ENCODE measurements at regions not wholly inside any gene's neighbourhood (a gene's known extent, or its start where the extent isn't known, plus 50 kb on each side); places are given as distances from the start of the nearest gene placed in this dataset.

DNA sequence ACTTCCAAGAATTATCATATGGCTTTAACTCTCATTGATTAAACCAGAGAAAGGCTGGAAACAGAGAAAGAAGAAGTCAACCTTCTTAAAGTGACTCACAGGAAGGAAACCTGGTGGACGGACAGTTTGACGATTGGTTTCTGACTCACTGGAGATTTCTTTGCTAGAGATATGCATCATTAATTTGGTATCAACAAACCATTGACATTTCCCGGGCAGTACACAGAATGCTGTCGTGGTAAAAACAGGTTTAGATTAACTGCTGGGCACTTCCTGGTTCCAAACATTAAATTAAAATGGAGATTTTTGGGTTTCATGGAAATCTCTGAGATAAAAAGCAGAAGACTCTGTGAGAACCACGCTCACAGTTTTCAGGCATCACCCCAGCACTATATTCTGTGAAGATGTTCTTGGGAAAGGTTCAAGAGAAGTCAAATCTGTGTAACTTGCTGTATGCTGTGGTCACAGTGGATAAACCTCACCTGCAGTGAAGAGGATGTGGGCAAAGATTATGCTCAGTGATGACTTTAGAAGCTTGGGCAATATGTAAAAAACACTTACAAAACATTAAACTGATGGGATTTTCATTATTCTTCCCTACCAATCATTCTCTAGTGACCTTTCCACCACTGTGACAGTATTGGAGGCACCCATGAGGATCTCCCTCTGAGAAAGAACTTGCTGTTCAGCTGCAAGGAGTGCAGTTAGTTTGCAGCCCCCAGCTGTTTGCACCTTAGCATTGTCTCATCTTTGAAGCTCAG, 61.1 kb upstream of the CD44 start:
- DNase-seq: no peak

DNA sequence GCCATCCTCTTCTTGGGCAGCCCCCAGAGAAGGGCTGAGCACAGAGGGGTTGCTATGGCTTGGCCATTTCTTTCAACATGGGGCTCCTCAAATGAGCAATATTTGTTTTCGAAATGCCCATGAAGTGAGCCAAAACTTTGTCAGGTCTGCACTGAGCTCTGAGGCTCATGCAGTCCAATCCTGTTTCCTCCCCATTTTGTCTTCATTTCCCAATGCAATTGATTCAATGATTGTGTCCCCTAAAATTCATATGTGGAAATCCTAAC, 60.6 kb upstream of the CD44 start:
- no peak for DNase-seq

- no peak for DNase-seq
Measured at GRCh38 chr11:35079611-35080010, 59.4 kb upstream of the CD44 start.

DNA sequence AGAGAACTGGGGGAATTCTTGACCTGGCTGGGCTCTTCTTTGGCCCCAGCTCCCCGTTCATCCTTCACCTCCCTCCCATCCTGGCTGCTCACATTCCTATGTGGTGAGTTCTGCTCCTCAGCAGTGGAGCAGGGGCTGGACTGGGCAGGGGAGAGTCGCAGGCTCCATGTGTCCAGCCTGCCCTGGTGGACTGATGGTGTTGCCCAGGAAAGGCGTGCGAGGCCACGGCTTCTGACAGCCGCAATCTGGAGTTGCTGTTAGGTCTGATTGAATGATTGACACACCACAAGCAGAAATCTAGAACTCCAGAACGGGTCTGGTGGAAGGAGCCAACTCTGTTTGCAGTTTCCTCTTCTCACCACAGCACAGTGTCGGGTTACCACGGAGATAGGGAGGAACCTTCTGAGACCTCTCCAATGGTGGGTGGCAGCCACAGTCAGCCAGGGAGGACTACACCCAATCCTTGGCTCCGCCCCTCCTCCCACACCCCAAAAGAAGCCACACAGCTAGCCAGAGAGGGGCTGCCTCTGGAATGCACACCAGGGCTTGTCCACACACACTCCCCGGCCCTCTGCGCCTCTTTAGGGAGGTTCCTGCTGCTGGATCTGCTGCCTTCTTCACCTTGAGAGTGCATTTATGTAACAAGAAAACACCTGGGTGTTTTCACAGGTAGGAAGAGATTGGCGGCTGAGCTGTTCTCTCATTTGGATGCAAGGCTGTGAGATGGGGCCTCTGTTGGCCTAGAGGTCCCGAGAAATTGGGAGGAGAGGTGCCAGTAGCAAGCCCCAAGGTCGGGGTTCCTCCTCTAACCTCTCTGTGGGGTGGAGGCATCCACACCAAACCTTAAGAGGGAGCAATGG, 56.4 kb upstream of the CD44 start:
- peak; percentile 57 for DNase-seq

DNA sequence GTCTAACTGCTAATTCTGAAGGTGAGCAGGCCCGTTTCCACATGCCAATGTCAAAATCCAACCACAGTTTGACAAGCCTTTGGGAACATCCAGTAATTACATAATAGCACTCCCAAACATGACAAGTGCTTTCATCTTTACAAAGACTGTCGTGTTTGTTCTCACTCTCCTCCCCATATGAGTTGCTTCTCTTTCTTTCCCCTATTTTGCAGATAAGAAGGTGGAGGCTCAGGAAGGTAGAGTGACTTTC, 55.9 kb upstream of the CD44 start:
- no peak for DNase-seq

DNA sequence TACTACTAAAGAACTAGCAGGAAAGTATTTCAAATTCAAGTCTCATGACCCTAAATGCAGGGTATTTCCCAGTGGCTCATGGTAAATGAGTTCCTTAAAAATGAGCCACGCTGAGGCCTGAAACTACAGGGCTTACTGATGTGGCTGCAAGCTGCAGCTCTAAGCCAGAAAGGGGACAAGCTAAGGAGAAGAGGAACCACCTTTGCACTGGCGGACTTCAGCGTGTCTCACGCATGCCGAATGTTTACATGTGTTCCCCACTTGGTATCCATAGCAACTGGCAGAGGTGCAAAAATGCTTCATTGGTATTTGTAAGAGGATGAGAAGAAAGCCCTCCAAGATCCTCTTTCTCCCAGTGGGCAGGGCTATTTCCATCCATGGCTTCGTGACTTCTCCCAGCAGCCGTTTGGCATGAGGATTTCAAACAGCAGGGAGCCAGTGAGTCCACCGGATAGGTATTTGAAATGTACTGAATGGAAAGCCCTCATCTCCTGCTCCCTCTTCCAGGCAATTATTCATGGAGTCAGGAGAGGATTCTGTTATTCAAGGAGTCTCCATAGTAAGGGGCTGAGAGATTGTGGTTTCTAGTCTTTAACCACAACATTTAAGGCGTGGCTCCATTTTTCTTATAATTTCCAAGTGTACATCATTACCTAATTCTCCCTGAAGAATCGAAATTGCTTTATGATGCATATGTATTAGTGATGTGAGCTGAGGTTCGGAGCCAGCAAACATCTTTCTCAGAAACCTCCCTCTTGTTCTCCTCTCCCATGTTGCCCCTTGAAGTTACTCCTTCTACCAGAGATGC, 55.3 kb upstream of the CD44 start:
- DNase-seq: peak; percentile 42

DNA sequence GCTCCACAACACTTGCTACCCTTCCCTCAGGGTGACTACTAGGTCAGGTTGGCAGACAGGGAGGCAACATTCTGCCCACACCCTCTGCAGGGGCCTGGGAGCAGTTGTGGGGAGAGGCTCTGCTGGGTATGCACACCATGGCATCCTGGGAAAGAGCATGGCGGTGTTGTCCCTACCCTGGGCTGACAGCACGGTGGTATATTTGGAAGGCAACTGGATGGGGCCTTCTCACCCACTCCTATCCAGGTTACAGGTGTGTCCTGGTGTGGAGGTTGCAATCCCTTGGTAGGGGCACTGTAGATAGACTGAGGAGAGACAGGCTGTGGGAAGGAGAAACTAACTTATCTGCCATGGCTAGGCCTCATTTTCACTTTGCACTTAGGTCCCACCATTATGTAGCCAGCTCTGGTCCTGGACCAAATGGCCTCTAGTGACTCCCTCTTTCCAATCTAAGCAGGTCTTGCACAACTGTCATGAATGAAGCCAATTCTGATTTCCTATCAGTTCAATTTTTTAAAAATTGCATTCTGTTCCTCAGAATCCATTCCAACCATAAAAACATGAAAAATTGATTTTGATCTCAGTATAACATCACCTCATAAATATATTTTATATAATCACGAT, 54.0 kb upstream of the CD44 start:
- no peak for DNase-seq

GRCh38 chr11:35085531-35086165, 53.3 kb upstream of the CD44 start:
- no peak for DNase-seq

DNA sequence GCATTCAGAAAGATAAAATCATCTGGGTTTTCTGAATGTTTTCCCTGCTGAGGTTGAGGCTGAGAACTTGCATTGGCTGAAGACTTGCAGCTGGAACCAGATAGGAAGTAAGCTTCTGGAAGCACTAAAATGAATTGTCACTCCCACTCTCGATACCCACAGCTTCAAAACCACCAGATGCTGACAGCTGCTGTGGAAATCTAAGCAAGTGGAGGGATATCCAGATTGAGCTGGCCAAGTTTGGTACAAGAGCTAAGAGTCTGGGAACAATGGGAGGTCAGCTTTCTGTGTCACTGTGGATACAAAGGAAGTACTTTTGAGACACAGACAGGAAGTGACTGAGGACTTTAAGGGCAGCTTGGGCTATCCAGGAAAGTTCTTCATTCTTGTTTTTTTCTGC, 51.3 kb upstream of the CD44 start:
- DNase-seq: no peak

GRCh38 chr11:35088226-35088625, 50.7 kb upstream of the CD44 start:
- no peak for DNase-seq

- DNase-seq: no peak
Measured at GRCh38 chr11:35088676-35089075, 50.3 kb upstream of the CD44 start.
